ENCODE measurements at regions not wholly inside any gene's neighbourhood (a gene's known extent, or its start where the extent isn't known, plus 50 kb on each side); places are given as distances from the start of the nearest gene placed in this dataset.

DNA sequence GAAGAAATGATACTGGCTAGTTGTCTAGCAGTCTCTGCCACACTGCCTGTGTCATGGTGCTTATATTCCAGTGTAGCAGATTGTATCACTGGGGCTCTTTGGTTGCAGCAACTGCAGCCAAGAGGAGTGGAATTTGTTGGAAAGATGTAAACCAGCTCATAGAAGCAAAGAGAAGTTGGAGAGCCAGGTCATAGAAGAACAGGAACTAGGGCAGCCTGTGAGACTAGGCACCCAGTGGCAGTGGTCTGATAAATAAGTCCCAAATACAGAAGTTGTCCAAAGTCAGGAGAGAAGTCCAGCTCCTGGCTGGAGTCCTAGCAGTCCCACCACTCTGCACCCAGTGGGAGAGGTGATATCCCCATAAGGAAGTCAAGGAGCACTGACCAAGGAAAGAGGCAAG is 172.5 kb upstream of the ARID2 start:
- TF ChIP-seq SP5 (CRISPR knock-in tag; IDR thresholded peaks at IDR 0.05; ENCODE audit: borderline replicate concordance, low read depth) (no peak), ISL2 (CRISPR knock-in tag; IDR thresholded peaks at IDR 0.05) (no peak), PAX8 (CRISPR knock-in tag; IDR thresholded peaks at IDR 0.05; ENCODE audit: borderline replicate concordance) (no peak), ZNF253 (CRISPR knock-in tag; IDR thresholded peaks at IDR 0.05; ENCODE audit: borderline replicate concordance) (no peak), TOE1 (CRISPR knock-in tag; IDR thresholded peaks at IDR 0.05) (no peak), ZFYVE20 (CRISPR knock-in tag; IDR thresholded peaks at IDR 0.05; ENCODE audit: borderline replicate concordance, low read depth) (no peak), EZH2 (conservative IDR thresholded peaks at IDR 0.05; ENCODE audit: low read depth, low read length) (no peak), ZSCAN29 (CRISPR knock-in tag; conservative IDR thresholded peaks at IDR 0.05) (no peak), HMG20A (CRISPR knock-in tag; IDR thresholded peaks at IDR 0.05; ENCODE audit: borderline replicate concordance) (no peak), RERE (CRISPR knock-in tag; IDR thresholded peaks at IDR 0.05; ENCODE audit: low read depth) (no peak), IKZF4 (CRISPR knock-in tag; IDR thresholded peaks at IDR 0.05; ENCODE audit: borderline replicate concordance, low read depth, not compliant biosample characterization) (no peak), SRSF1 (optimal IDR thresholded peaks at IDR 0.05; ENCODE audit: low read depth, low read length) (no peak), HOXA7 (CRISPR knock-in tag; IDR thresholded peaks at IDR 0.05) (no peak), CREB1 (IDR thresholded peaks at IDR 0.05) (no peak), CREB1 (CRISPR knock-in tag; IDR thresholded peaks at IDR 0.05) (no peak), ZNF619 (CRISPR knock-in tag; IDR thresholded peaks at IDR 0.05) (no peak)
- TF ChIP-seq, protein P1, sequence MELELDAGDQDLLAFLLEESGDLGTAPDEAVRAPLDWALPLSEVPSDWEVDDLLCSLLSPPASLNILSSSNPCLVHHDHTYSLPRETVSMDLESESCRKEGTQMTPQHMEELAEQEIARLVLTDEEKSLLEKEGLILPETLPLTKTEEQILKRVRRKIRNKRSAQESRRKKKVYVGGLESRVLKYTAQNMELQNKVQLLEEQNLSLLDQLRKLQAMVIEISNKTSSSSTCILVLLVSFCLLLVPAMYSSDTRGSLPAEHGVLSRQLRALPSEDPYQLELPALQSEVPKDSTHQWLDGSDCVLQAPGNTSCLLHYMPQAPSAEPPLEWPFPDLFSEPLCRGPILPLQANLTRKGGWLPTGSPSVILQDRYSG (CRISPR knock-in tag; IDR thresholded peaks at IDR 0.05) = no peak
- no TSS peak for BruUV-seq (replicated peaks)
- peaks cover 0 to 4% of the 10 kb centered on the region in 2 experiments; a peak in 1 of 5 replicates for H3K27me3 ChIP-seq (ENCODE audit: control insufficient read depth in 1 of 2, insufficient read depth in 2 of 2, low read length in 2 of 2)
- H3K9me3 ChIP-seq (ENCODE audit: low read length) = no peaks in the 10 kb centered on the region
- no peak overlapping the region for H2AFZ ChIP-seq (ENCODE audit: low read length)
- no peak overlapping the region for H3K9ac ChIP-seq (ENCODE audit: insufficient read depth, low read depth, low read length)
- FAIRE-seq (no peak), DNase-seq (ENCODE audit: low spot score) (no peak), ATAC-seq (no peak)
- H3K36me3 ChIP-seq (replicated peaks in 1 of 2; ENCODE audit: control insufficient read depth in 1 of 2, insufficient read depth in 2 of 2, low read length in 2 of 2) = no peaks in the 10 kb centered on the region
- no peaks in the 10 kb centered on the region for H3K4me1 ChIP-seq (ENCODE audit: insufficient read depth, low read length)
- POLR2A ChIA-PET = no interaction called here
- H4K20me1 ChIP-seq (ENCODE audit: insufficient read depth, low read length) = no peaks in the 10 kb centered on the region
- H3K27ac ChIP-seq (ENCODE audit: extremely low read length, insufficient read depth, low read length) = no peak overlapping the region
- intact Hi-C loops (cut with micrococcal nuclease; ENCODE audit: unreplicated experiment) = no loop called here
- CTCF ChIA-PET (ENCODE audit: low intra/inter-chr PET ratio, low total read pairs) = no interaction called here
- no peak overlapping the region for H3K4me3 ChIP-seq (replicated peaks in 1 of 3; ENCODE audit: insufficient read depth in 1 of 3, low read depth in 2 of 3, low read length in 3 of 3)
- no peaks in the 10 kb centered on the region for H3K79me2 ChIP-seq (ENCODE audit: insufficient read depth, low read length)
- H3K4me2 ChIP-seq (ENCODE audit: low read depth, low read length) = no peak overlapping the region
- in situ Hi-C loops (cut with HindIII; ENCODE audit: extremely low pct_ligation_motif_present, low pct_unique_long_range_greater_than_20kb) = no loop called here
